Gastrocnemius medialis (tissue), 4 donors: ENCODE measurements at regions not wholly inside any gene's neighbourhood (a gene's known extent, or its start where the extent isn't known, plus 50 kb on each side); places are given as distances from the start of the nearest gene placed in this dataset.

Source experiments
- CTCF ChIP-seq, 5 experiments: fragments of 450-650 bp in 3 of 5; fragments of 200-600 bp in 2 of 5; sonication (generic) in 2 of 5; IDR thresholded peaks in 4 of 5; conservative IDR thresholded peaks in 1 of 5; 1 replicate in 4 of 5; 2 replicates in 1 of 5; pipeline ENCODE4 v1.5.1; 2016 to 2019; ENCODE audit warnings: antibody characterized with exemption in 5 of 5, mild to moderate bottlenecking in 3 of 5, moderate library complexity in 3 of 5
- POLR2A ChIP-seq, 2 donors: fragments of 450-650 bp; IDR thresholded peaks; one replicate each; pipeline ENCODE4 v1.6.1; 2017; ENCODE audit warnings: antibody characterized with exemption in 2 of 2, mild to moderate bottlenecking in 2 of 2, moderate library complexity in 2 of 2

- no peak for TF ChIP-seq CTCF (IDR thresholded peaks at IDR 0.05 in 4 of 5, conservative IDR thresholded peaks at IDR 0.05 in 1 of 5)
- TF ChIP-seq POLR2A (IDR thresholded peaks at IDR 0.05), result no peak
Observed at GRCh38 chr10:125536236-125536635, 146.7 kb downstream of the TEX36 start.
